ENCODE measurements at regions not wholly inside any gene's neighbourhood (a gene's known extent, or its start where the extent isn't known, plus 50 kb on each side); places are given as distances from the start of the nearest gene placed in this dataset.

DNA sequence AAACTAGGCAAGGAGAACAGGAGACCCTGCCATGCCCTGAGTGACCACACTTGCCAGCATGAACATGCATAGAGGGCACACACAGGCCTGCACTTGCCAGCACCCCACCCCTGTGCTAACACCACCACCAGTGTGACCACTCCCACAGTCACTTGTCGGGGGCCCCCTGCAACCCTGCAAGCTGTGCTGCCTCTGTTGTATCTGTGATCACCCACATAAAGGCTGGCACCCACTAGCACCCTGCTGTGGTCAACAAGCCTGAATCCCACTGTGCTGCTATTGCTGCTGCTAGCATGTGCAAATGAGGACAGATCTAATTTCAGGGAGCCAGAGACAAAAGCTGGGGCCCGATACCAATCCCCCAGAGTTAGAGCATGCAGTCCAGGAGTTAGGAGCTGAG, 217.7 kb downstream of the GIPC2 start:
- Histone ChIP-seq H3K4me3 (ENCODE audit: low read length) (no peak overlapping the region), H3K27me3 (ENCODE audit: low read length) (no peaks in the 10 kb centered on the region), H3K79me2 (ENCODE audit: low read length) (no peaks in the 10 kb centered on the region), H3K9me3 (ENCODE audit: low read length) (no peaks in the 10 kb centered on the region), H3K36me3 (ENCODE audit: low read depth, low read length) (no peaks in the 10 kb centered on the region), H3K9me2 (replicated peaks; ENCODE audit: low read length) (no peaks in the 10 kb centered on the region), H4K20me1 (ENCODE audit: low read length) (no peaks in the 10 kb centered on the region), H3F3A (ENCODE audit: low read length, unreplicated experiment) (no peaks in the 10 kb centered on the region), H3K4me1 (ENCODE audit: insufficient read depth, low read length) (no peaks in the 10 kb centered on the region), H3K4me2 (ENCODE audit: low read length) (no peak overlapping the region), H2AFZ (ENCODE audit: low read length) (no peak overlapping the region), H3K9ac (ENCODE audit: low read length) (no peak overlapping the region), H3K27ac (ENCODE audit: low read length) (no peak overlapping the region)
- intact Hi-C loops (cut with micrococcal nuclease): no loop called here
- no peak for DNase-seq
- ChIA-PET POLR2A (ENCODE audit: unreplicated experiment) (no interaction called here), CTCF (no interaction called here)
- BruUV-seq (replicated peaks): no TSS peak
- TF ChIP-seq, protein P1, sequence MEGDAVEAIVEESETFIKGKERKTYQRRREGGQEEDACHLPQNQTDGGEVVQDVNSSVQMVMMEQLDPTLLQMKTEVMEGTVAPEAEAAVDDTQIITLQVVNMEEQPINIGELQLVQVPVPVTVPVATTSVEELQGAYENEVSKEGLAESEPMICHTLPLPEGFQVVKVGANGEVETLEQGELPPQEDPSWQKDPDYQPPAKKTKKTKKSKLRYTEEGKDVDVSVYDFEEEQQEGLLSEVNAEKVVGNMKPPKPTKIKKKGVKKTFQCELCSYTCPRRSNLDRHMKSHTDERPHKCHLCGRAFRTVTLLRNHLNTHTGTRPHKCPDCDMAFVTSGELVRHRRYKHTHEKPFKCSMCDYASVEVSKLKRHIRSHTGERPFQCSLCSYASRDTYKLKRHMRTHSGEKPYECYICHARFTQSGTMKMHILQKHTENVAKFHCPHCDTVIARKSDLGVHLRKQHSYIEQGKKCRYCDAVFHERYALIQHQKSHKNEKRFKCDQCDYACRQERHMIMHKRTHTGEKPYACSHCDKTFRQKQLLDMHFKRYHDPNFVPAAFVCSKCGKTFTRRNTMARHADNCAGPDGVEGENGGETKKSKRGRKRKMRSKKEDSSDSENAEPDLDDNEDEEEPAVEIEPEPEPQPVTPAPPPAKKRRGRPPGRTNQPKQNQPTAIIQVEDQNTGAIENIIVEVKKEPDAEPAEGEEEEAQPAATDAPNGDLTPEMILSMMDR (conservative IDR thresholded peaks at IDR 0.05; ENCODE audit: low read depth, low read length): no peak
- TF ChIP-seq EZH2 (IDR thresholded peaks at IDR 0.05; ENCODE audit: low read length, unreplicated experiment) (no peak), EZH2phosphoT487 (IDR thresholded peaks at IDR 0.05; ENCODE audit: borderline replicate concordance, low read length) (no peak)
- no peak for ATAC-seq

DNA sequence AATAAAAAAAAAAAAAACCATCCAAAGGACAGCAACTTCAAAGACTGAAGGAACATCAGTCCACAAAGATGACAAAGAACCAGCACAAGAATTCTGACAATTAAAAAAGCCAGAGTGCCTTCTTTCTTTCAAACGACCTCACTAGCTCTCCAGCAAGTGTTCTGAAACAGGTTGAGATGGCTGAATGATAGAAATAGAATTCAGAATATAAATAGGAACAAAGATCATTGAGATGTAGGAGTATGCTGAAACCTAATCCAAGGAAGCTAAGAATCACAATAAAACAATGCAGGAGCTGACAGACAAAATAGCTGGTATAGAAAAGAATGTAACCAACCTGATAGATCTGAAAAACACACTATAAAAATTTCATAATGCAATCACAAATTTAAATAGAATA, 218.2 kb downstream of the GIPC2 start:
- Histone ChIP-seq H3K27me3 (ENCODE audit: low read length) (no peaks in the 10 kb centered on the region), H3K79me2 (ENCODE audit: low read length) (no peaks in the 10 kb centered on the region), H3K9me3 (ENCODE audit: low read length) (no peaks in the 10 kb centered on the region), H2AFZ (ENCODE audit: low read length) (no peak overlapping the region), H3F3A (ENCODE audit: low read length, unreplicated experiment) (no peaks in the 10 kb centered on the region), H3K9ac (ENCODE audit: low read length) (no peak overlapping the region), H3K27ac (ENCODE audit: low read length) (no peak overlapping the region), H3K36me3 (ENCODE audit: low read depth, low read length) (no peaks in the 10 kb centered on the region), H3K4me1 (ENCODE audit: insufficient read depth, low read length) (no peaks in the 10 kb centered on the region), H3K9me2 (replicated peaks; ENCODE audit: low read length) (no peaks in the 10 kb centered on the region), H3K4me3 (ENCODE audit: low read length) (no peak overlapping the region), H4K20me1 (ENCODE audit: low read length) (no peaks in the 10 kb centered on the region), H3K4me2 (ENCODE audit: low read length) (no peak overlapping the region)
- POLR2A ChIA-PET (ENCODE audit: unreplicated experiment): no interaction called here
- no TSS peak for BruUV-seq (replicated peaks)
- DNase-seq (no peak), ATAC-seq (no peak)
- intact Hi-C loops (cut with micrococcal nuclease): no loop called here
- TF ChIP-seq, protein P1 (conservative IDR thresholded peaks at IDR 0.05; ENCODE audit: low read depth, low read length): no peak
- no peak for TF ChIP-seq EZH2phosphoT487 (IDR thresholded peaks at IDR 0.05; ENCODE audit: borderline replicate concordance, low read length)
- TF ChIP-seq EZH2 (IDR thresholded peaks at IDR 0.05; ENCODE audit: low read length, unreplicated experiment): no peak
- CTCF ChIA-PET: no interaction called here

DNA sequence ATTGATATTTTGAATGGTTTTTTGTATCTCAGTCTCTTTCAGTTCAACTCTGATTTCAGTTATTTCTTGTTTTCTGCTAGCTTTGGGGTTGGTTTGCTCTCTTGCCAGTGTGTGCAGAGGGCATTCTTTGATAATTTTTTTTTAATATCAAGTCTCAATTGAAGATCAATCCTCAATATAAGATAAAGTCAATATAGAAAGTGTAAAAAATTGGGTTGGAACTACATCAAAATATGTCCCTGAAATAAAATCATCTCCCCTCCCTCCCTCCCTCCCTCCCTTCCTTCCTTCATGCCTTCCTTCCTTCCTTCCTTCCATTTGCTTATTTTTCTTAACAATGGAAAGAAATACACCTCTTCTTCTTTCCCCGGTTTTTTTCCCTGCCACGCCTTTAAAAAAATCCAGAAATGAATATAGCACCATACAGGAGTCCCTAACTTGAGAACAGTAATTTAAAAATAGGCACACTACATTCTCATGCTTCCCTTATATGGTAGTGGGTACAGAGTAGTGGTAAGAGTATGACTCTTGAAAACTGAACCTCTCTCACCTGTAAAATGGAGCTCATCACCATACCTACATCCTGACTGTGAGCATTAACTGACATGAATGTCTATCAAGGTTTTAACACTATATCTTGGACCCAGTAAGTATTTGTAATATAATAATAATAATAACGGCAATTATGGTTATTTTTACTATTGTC, 221.9 kb downstream of the GIPC2 start:
- no peaks in the 10 kb centered on the region for H3K9me3 ChIP-seq (ENCODE audit: low read length)
- H4K20me1 ChIP-seq (ENCODE audit: low read length): no peaks in the 10 kb centered on the region
- intact Hi-C loops (cut with micrococcal nuclease): no loop called here
- H2AFZ ChIP-seq (ENCODE audit: low read length): no peak overlapping the region
- no peaks in the 10 kb centered on the region for H3K79me2 ChIP-seq (ENCODE audit: low read length)
- ATAC-seq (no peak), DNase-seq (no peak)
- CTCF ChIA-PET: interaction anchor here (0.6 kb wide), 1 partner anchor 121 kb away, joined by 3 read pairs; no protein-coding TSS in a partner anchor
- H3K27me3 ChIP-seq (ENCODE audit: low read length): no peaks in the 10 kb centered on the region
- TF ChIP-seq EZH2 (IDR thresholded peaks at IDR 0.05; ENCODE audit: low read length, unreplicated experiment) (no peak), EZH2phosphoT487 (IDR thresholded peaks at IDR 0.05; ENCODE audit: borderline replicate concordance, low read length) (no peak)
- TF ChIP-seq, protein P1 (conservative IDR thresholded peaks at IDR 0.05; ENCODE audit: low read depth, low read length): no peak
- no peak overlapping the region for H3K4me2 ChIP-seq (ENCODE audit: low read length)
- POLR2A ChIA-PET (ENCODE audit: unreplicated experiment): no interaction called here
- H3K27ac ChIP-seq (ENCODE audit: low read length): no peak overlapping the region
- H3K4me1 ChIP-seq (ENCODE audit: insufficient read depth, low read length): no peaks in the 10 kb centered on the region
- no peaks in the 10 kb centered on the region for H3F3A ChIP-seq (ENCODE audit: low read length, unreplicated experiment)
- no TSS peak for BruUV-seq (replicated peaks)
- H3K9ac ChIP-seq (ENCODE audit: low read length): no peak overlapping the region
- no peaks in the 10 kb centered on the region for H3K36me3 ChIP-seq (ENCODE audit: low read depth, low read length)
- H3K4me3 ChIP-seq (ENCODE audit: low read length): no peak overlapping the region
- no peaks in the 10 kb centered on the region for H3K9me2 ChIP-seq (replicated peaks; ENCODE audit: low read length)

Data from PC-3 (cell line).